ENCODE measurements at regions not wholly inside any gene's neighbourhood (a gene's known extent, or its start where the extent isn't known, plus 50 kb on each side); places are given as distances from the start of the nearest gene placed in this dataset.

GRCh38 chr13:84653915-84654534 lies 771.8 kb upstream of the SLITRK1 start:
- TF ChIP-seq CTCF (conservative IDR thresholded peaks at IDR 0.05; ENCODE audit: low read depth, low read length) = no peak
- H3K4me3 ChIP-seq (ENCODE audit: low read length) = no peak overlapping the region
- DNase-seq (ENCODE audit: low read depth) = no peak

GRCh38 chr13:84651705-84652104 lies 769.4 kb upstream of the SLITRK1 start:
- TF ChIP-seq CTCF (conservative IDR thresholded peaks at IDR 0.05; ENCODE audit: low read depth, low read length) = no peak
- H3K4me3 ChIP-seq (ENCODE audit: low read length) = no peak overlapping the region
- no peak for DNase-seq (ENCODE audit: low read depth)

GRCh38 chr13:84651288-84651687 lies 769.0 kb upstream of the SLITRK1 start:
- no peak overlapping the region for H3K4me3 ChIP-seq (ENCODE audit: low read length)
- TF ChIP-seq CTCF (conservative IDR thresholded peaks at IDR 0.05; ENCODE audit: low read depth, low read length) = no peak
- DNase-seq (ENCODE audit: low read depth) = peak; percentile 63

GRCh38 chr13:84649853-84650252 lies 767.6 kb upstream of the SLITRK1 start:
- DNase-seq (ENCODE audit: low read depth) = no peak
- no peak for TF ChIP-seq CTCF (conservative IDR thresholded peaks at IDR 0.05; ENCODE audit: low read depth, low read length)

GRCh38 chr13:84648069-84648640 lies 765.9 kb upstream of the SLITRK1 start:
- TF ChIP-seq CTCF (conservative IDR thresholded peaks at IDR 0.05; ENCODE audit: low read depth, low read length) = no peak
- no peak for DNase-seq (ENCODE audit: low read depth)
- H3K4me3 ChIP-seq (ENCODE audit: low read length) = no peak overlapping the region

More at GRCh38 chr13:84649853-84650252, 767.6 kb upstream of the SLITRK1 start:
- no peak overlapping the region for H3K4me3 ChIP-seq (ENCODE audit: low read length)

- DNase-seq (ENCODE audit: low read depth) = no peak
- no peak for TF ChIP-seq CTCF (conservative IDR thresholded peaks at IDR 0.05; ENCODE audit: low read depth, low read length)
- H3K4me3 ChIP-seq (ENCODE audit: low read length) = no peak overlapping the region
Observed at GRCh38 chr13:84646957-84647356, 764.7 kb upstream of the SLITRK1 start.

All from retinal pigment epithelial cell (primary cell).